NCI-H748 (cell line): ENCODE measurements at regions not wholly inside any gene's neighbourhood (a gene's known extent, or its start where the extent isn't known, plus 50 kb on each side); places are given as distances from the start of the nearest gene placed in this dataset.

ENCODE experiments used
- DNase-seq: peaks from one replicate; lab custom pipeline; 2025; ENCODE audit not compliant: unreplicated experiment; lab: John Stamatoyannopoulos, UW

DNA sequence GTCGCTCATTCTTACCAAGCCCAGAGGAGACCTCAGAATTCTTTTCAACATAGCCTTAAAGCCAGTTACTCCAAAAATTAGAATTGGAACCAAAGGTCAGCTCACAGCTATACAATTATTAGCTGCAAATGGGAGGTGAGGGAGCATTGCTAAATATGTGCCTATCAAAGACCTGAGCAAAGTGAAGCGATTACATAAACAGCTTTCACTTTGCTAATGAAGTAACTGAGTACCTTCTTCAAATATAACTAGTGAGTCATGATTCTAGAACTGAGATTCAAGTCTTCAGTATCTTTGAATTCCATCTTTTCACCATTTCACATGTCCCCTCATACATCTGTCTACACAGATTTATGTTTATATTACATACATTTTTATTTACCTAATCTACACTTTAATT, 122.6 kb downstream of the P2RY1 start:
- no peak for DNase-seq

DNA sequence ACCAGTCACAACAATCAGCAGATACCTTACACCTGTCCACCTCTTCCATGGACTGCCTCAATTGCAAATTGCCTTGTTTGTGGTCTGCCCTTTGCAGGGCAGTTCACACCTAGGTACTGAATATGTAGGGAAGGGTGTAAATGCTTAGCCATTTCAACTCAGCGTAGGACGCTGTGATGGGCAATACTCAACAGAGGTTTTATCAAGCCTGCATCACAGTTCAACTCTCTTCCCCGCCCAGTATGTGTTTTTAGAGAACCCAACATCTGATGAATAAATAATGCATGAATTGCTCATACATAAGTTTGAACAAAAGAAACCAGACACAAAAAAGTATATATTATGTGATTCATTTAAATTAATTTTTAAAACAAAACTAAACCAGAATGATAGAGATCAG, 124.4 kb downstream of the P2RY1 start:
- DNase-seq: no peak

DNA sequence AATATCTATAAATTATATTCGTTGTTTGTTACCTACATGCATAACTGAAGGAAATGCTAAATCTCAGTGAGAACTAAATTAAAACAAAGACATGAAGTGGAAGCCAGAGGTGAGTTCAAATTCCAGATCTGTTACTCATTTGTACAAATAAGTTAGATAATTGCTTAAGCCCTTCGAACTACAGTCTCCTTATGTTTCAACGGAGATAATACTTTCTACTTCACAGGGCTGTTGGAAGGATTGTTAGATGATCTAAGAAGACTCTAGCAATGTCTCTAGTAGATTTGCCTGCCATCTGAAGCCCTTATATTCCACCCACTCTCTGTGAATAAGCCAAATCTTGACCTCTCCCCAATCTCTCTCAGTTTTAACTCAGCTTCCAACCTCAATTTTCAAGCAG, 125.8 kb downstream of the P2RY1 start:
- no peak for DNase-seq

DNA sequence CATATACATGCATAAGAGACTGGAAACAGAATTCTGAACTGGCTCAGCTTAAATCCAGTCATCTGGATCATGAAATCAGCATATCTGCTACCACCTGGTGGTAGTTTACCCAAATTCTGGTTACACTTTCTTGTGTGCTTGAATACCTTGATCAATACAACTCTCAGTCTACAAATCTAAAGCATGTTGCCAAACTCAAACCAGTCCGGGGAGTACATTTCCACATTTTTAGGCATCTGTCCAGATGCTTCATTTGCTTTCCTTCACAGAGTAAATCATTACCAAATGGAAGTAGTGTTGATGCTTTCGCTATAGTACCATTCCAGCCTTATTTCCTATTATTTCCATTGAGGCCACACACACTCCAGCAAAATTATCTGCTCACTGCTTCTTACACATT, 126.4 kb downstream of the P2RY1 start:
- DNase-seq: peak; percentile 13

DNA sequence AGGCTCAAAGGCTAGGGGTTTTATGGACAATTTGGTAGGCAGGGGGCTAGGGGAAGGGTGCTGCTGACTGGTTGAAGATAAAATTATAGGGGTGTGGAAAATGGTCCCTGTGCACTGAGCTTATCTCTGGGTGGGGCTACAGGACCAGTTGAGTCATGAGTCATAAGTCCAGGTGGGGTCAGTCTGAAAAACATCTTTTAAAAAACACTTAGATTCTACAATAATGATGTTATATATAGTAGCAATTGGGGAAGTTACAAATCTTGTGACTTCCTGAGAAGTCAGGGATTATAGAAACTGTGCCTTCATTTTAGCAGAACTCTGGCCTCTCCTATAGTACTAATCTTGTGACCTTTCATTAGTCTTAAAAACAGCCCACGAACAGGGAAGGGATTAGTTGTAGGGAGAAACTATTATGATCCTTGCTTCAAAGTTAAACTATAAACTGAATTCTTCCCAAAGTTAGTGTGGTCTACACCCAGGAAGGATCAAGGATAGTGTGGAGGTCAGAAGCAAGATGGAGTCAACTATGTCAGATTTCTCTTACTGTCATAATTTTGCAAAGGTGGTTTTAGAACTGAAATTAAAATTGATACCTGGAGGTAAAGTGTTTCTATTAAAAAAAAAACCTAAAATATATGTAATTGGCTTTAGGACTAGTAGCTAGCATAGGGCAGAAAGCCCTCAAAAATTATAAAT, 130.1 kb downstream of the P2RY1 start:
- DNase-seq: no peak

DNA sequence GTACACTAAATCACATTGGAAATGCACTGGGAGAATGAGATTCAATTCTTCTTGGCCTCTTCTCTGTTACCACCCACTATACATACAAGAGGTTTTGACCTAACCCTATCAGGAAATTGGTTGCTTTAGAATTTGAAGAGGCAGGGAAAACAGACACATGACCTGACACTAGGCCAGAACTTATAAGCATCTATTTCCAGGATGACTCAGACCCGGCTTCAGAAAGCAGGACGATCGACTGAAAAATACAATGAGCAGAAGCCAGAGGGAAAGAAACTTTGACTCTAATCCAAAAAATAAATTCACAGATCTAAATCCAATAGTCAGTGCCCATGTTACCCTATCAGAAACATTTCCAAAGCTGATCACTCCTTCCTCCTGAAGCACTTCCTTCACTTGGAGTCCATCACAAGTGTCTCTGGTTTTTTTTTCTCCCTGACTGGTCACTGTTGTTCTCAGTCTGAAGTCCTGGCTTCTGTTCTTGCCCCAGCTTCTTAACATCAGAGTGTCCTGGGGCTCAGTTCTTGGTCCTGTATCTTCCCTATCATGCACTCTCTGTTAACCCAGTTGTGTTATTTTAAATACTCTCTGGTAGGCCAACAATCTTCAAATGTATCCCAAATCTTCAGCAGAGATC, 133.6 kb downstream of the P2RY1 start:
- DNase-seq: no peak

DNA sequence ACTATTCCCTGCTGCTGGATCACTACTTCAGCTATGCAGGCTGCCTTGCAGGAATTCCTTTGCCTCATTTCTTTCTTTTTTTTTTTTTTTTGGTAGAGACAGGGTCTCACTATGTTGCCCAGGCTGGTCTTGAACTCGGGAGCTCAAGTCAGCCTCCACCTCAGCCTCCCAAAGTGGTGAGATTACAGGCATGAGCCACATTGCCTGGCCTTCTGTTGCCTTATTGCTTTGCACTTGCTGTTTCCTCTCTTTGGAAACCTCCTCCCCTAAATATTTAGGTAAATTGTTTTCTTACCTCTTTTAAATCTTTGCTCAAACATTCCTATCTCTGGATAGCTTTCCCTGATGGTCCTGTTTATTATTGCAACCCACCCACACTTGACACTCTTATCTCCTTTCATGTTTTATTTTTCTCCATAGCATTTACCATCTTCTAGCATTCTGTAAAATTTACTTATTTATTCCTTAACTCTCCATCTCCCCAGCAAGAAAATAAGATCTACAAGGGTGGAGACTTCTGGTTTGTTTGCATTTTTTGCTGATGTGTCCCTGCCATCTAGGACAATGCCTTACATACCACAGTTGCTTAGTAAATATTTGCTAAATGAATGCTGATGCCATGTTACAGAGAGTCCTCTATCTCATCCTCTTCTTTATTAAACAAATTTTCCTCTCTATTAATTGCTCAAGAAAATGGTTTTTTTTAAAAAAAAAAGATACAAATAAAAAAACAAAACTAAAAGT, 134.8 kb downstream of the P2RY1 start:
- no peak for DNase-seq

DNA sequence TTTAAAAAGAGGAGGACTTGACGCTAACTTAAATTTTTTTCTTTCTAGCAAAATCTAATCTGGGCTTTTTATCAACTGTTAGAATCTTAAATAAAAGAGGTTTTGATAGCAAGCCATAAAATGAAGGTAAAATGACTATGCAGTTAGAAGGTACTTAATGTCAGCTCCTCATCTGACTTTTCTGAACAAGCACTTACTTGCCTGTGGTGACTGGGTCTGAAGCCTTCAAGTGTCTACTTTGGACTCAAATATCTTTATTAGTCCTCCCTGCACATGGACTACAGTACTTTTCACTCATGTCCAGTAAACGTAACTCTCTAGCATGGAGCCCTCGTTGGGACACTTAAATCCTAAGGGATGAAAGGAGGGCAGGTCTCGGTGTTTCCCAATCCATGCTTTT, 135.9 kb downstream of the P2RY1 start:
- no peak for DNase-seq

DNA sequence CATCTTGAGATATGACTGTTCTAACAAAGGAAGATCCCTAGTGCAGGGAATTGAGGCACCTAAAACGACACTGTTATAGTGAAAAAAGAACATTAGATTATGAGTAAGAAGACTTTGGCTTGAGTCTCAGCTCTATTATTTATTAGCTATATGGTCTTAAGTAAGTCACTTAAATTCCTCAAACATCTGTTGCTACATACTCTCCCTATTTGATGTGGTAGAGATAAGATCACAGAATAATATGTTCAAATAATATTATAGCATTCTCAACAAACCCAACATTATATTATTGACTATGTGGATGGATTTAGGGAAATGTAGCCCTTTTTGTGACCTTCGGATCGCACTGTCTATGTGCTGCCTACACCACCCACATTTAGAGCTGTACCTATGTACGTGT, 136.9 kb downstream of the P2RY1 start:
- DNase-seq: no peak

DNA sequence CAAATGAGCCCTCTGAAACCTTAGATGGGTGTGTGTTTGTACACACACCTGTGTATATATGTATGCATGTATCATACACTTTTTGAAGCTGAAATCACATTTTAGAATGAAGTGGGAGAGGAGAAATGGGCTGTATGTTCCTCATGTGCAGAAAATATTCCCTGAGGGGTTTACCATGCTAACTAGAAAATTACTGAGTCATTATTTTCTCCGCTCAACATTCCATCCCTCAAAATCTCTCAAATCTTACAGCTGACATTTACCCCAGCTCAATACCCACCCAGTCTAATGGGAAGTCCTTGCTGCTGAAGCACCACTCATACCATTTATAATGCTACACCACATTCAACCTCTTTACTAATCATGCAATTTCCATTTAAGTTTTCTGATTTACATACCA, 138.6 kb downstream of the P2RY1 start:
- no peak for DNase-seq

DNA sequence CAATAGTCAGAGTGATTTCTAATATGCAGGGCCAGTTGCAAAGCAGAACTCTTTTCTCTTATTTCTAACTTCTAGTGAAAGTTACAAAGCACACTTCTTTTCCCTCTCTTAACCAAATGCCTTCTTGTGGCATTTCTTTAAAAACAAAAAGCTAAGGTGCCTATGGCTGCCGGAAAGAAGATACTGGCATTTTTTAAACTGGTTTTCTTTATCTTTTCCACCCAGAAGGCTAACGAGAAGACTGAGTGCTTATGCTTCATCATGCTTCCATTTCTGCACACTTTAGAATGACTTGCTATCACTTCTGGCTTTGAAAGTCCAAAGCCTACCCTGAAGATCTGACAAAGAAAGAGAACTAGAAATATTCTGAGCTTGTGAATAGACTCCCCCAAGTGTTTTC, 141.3 kb downstream of the P2RY1 start:
- DNase-seq: no peak

DNA sequence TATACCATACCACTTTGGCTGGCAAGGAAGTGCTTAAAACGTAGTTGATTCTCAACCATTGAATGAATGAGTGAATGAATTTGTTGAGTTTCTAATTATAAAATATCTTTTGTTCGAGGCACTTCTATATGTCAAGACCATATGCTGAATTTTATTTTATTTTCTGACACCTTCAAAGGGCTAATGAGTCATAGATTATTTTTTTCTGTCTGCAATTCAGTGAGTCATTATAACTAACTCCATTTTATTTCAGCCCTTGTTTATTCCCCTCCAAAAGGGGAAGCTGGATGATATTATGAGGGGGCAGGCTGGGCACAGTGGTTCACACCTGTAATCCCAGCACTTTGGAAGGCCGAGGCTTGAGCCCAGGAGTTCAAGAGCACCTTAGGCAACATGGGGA, 142.4 kb downstream of the P2RY1 start:
- no peak for DNase-seq

DNA sequence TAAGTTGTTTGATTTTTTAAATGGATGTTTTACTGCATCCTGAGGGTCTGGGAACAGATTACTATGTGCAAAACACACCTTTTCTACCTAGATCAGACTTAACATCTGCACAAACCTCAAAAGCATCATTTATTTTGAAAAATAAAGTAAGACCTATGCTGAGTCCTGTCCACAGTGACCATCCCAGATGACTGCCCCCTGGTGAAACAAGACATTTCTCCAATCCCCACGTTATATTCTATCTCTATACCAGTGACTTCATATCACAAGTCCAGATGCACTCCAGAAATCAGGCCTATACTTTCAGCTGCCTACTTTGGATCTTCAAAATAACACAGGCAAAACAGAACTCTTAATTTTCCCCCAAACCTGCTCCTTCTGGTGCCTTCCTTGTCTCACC, 143.2 kb downstream of the P2RY1 start:
- no peak for DNase-seq

DNA sequence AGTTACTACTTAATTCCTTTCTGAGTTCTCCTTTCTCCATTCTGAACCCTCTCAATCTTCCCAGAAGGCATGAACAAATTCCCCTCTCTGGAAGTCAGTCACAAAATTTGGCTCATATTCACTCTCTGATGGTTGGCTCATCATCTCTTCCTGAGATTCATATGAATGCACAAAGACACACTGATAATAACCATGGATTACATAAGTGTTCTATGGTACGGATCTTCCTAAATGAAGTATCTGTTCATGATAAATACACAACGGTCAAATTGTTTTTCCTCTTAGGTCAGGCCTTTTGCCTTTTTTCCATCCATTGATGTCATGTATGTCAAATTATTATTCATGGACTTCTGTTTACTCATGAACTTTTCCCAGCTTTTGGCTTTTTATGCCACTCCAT, 162.6 kb downstream of the P2RY1 start:
- DNase-seq: no peak

DNA sequence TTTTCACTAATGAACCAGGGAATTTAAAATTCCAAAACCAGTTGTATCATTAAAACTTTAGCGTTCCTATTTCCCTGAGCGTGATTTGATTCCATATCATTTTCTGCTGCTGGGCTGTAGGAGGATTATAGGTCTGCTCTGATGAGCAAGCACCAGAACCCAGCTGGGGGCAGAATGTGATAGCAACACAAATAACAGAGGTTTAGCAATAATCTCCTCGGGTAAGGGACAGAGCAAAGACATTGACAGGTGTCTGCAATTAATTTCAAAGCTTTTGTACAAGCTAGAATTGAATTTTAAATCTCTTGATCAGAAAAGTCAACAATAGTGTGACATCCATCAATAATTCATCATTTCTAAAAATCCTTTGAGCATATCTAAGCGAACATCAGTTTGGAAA, 163.4 kb upstream of the RAP2B start:
- DNase-seq: peak; percentile 4

DNA sequence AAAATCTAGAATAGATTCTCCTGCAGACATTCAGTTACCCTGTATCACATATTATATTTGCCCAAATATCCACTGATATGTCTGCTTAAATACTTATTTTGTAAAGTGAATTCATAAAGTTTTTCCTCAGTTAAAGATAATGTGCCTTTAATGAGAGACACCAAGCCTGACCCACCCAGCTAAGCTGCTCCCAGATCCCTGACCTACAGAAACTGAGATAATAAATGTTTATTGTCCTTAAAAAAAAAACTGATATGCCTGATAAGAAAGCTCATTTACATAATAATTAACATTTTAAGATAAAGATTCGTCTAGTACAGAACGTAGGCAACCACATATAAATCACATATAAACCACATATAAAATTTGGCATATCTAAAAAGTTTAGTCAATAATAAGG, 161.7 kb upstream of the RAP2B start:
- DNase-seq: no peak

DNA sequence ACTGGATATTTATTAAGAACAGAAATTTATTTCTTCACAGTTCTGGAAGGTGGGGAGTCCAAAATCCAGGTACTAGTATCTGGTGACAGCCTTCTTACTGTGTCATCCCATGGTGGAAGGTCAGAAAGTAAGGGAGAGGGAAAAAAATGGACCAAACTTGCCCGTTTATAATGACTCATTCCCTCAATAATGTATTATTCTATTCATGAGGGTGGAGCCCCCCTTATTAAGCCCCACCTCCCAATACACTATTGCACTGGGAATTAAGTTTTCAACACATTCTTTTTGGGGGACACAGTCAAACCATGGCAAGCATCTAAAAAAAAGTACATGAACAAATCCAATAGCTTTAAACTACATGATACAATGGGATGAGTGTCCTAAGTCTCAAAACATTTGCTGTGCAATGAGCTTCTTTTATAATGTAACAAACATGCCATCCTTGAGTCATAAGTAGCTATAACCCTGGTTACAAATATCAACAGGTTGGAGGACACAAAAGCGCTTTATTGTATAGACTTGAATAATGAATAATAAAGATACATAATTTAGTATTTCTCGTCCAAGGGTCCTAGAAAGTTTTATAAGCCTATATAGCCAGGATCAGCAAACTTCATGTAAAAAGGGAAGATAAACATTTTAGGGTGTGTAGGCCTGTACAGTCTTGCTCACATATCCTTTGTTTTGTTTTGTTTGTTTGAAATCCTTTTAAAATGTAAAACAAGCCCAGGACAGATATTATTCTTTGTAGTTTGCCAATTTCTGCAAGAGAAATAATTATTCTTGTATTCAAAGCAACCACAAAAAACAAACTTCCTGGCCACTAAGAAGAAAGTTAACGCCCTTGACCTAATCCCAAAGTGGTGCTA, 160.6 kb upstream of the RAP2B start:
- DNase-seq: no peak

DNA sequence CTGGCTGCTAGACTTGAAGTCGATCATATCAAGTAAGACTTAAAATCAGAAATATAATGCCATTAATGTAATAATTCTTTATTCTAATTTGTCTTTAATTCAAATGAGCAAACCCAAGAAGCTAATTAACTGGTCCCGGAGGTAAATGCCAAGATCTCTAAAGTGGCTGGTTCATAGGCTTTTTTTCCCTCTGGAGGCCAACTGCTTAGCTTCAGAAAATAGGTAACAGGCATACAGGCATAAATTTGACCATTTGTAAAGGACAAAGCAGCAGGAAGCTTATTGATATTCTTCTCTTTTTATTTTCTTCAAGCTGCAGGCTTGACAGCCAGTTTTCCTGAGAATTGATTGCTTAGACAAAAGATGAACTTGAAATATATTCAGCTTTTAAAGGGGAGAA, 158.6 kb upstream of the RAP2B start:
- DNase-seq: no peak

DNA sequence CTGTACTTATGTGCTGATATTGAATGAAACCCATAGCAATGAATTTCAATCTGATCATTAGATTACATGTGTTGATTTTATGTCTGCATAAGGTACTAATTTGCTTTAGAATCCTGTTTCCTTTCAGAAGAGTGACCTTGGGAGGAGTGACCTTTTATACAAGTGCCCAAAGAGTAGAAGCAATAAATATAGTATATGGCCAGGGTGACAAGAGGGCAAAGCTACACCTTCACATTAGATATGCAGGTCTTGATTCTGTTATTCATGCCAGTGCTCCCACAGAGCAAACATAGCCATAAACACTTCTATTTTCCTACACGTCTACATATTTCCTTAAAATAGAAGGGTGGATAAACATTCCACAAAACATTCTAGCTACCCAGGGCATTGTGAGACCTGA, 158.2 kb upstream of the RAP2B start:
- DNase-seq: no peak

DNA sequence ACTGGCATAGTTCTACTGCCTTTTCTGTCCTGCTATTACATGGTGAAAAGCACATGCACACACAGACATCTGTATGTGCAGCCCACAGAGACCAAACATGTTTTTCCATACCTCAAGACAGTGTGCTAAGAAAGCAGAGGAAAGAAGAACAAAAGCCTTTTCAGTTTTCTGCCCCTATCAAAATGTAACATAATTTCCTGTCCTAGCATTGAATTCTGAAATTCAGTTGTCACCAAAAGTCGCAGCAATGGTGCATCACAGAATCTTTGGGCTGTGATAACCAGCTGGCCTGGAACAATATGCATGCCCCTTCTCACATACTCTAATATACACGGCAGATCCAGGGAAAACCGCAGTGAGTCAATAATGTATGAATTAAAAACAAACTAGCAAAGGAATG, 153.8 kb upstream of the RAP2B start:
- no peak for DNase-seq

DNA sequence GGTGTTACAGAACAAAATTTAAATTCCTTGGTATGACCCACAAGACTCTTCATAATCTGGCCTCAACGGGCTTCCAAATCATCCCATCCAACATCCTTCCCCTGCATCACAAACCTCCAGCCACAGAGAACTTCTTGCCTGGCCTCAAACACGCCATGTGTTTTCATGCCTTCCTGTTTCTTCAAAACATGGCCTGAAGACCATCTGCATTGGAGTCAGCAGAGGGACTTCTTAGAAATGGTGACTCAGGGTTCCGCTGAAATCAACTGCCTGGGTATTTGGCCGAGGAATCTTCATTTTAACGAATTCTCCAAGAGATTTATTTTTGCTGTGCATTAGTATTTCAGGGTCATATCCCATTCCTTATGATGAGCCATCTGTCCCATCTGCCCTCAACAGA, 138.1 kb upstream of the RAP2B start:
- DNase-seq: no peak

DNA sequence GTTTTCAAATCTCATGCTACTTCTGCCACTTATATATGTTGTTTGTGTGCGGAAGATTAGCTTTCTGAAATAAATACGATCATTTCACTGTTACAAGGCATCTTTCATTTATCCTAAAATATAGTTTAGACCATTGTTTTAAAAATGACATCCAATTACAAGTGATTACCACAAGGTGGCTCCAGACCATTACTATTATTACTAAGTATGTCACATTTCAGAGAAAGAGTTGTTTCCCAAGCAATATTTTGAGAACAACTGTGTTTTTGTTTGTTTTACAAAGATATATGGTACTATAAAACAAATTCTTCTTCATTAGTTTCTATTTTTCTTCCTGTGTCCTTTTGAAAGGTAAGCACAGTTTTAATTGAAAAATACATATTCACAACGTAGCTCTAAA, 136.0 kb upstream of the RAP2B start:
- peak; percentile 32 for DNase-seq
